ENCODE measurements at regions not wholly inside any gene's neighbourhood (a gene's known extent, or its start where the extent isn't known, plus 50 kb on each side); places are given as distances from the start of the nearest gene placed in this dataset.

- TF ChIP-seq CEBPB (IDR thresholded peaks at IDR 0.05; ENCODE audit: low read depth, low read length) (peak; percentile 58), CTCF (conservative IDR thresholded peaks at IDR 0.05; ENCODE audit: low read depth, low read length) (no peak), MAZ (IDR thresholded peaks at IDR 0.05; ENCODE audit: borderline replicate concordance, low read depth, low read length) (no peak), ELK1 (IDR thresholded peaks at IDR 0.05; ENCODE audit: borderline replicate concordance, low read depth, low read length) (no peak), SMC3 (IDR thresholded peaks at IDR 0.05; ENCODE audit: low read depth, low read length) (no peak), POLR2A (IDR thresholded peaks at IDR 0.05; ENCODE audit: low read depth, low read length) (no peak), BHLHE40 (IDR thresholded peaks at IDR 0.05; ENCODE audit: low read depth, low read length) (no peak), MAFK (IDR thresholded peaks at IDR 0.05; ENCODE audit: low read depth, low read length) (no peak), RFX5 (IDR thresholded peaks at IDR 0.05; ENCODE audit: low read depth, low read length) (no peak), NFE2L2 (IDR thresholded peaks at IDR 0.05; ENCODE audit: low read depth, low read length) (no peak), USF2 (IDR thresholded peaks at IDR 0.05; ENCODE audit: low read depth, low read length) (no peak)
Measured at GRCh38 chr14:98953551-98954348, 318.2 kb downstream of the BCL11B start.

All from IMR-90 (cell line).